Prostate gland (tissue), 2 donors: ENCODE measurements at regions not wholly inside any gene's neighbourhood (a gene's known extent, or its start where the extent isn't known, plus 50 kb on each side); places are given as distances from the start of the nearest gene placed in this dataset.

Experiments
- DNase-seq: peaks from one replicate; pipeline ENCODE4 v3.0.0-alpha.2; 2019; ENCODE audit warnings: low spot score
- H3K27ac ChIP-seq, 2 donors: fragments of 200-600 bp; sonication (generic); 2 replicates each; pipeline ENCODE4 v1.5.1; 2017 to 2019
- H3K27me3 ChIP-seq: fragments of 200-600 bp; sonication (generic); replicated peaks from 2 replicates; pipeline ENCODE4 v1.5.1; 2019; ENCODE audit not compliant: insufficient read depth
- H3K36me3 ChIP-seq, 2 donors: fragments of 200-600 bp; sonication (generic); 1 replicate in 1 of 2; 2 replicates in 1 of 2; pipeline versions ENCODE4 v1.5.1 to v1.8.1; 2017 to 2019
- H3K4me1 ChIP-seq: fragments of 200-600 bp; sonication (generic); replicated peaks from 2 replicates; pipeline ENCODE4 v1.5.1; 2019
- H3K4me3 ChIP-seq, 2 donors: fragments of 200-600 bp; sonication (generic); 2 replicates each; pipeline ENCODE4 v1.5.1; 2017 to 2019
- H3K9me3 ChIP-seq: fragments of 200-600 bp; sonication (generic); 2 replicates; pipeline ENCODE4 v1.5.1; 2017
- POLR2A ChIP-seq: fragments of 450-650 bp; IDR thresholded peaks from one replicate; pipeline ENCODE4 v1.6.1; 2016; ENCODE audit warnings: antibody characterized with exemption, mild to moderate bottlenecking
- POLR2AphosphoS5 ChIP-seq: sonication (generic); formaldehyde crosslinking; IDR thresholded peaks from one replicate; pipeline ENCODE4 v1.6.1; 2017; ENCODE audit warnings: antibody characterized with exemption
- whole genome bisulfite sequencing: methylation state at CpG from one replicate; pipeline ENCODE4 v1.1.5; 2018; 5-methylcytosine and 5-hydroxymethylcytosine counted together
- intact Hi-C: fragments of 100-400 bp; cut with DNase I; formaldehyde crosslinking; loops from one replicate; pipeline ENCODE4 v1.14.2; 2022
- TF ChIP-seq, protein P1 (sequence below), 4 experiments: fragments of 200-600 bp in 2 of 4; fragments of 450-650 bp in 2 of 4; sonication (generic) in 2 of 4; IDR thresholded peaks; 1 replicate in 3 of 4; 2 replicates in 1 of 4; pipeline ENCODE4 v1.5.1; 2016 to 2019; ENCODE audit warnings: antibody characterized with exemption in 4 of 4, mild to moderate bottlenecking in 2 of 4, moderate library complexity in 2 of 4

DNA sequence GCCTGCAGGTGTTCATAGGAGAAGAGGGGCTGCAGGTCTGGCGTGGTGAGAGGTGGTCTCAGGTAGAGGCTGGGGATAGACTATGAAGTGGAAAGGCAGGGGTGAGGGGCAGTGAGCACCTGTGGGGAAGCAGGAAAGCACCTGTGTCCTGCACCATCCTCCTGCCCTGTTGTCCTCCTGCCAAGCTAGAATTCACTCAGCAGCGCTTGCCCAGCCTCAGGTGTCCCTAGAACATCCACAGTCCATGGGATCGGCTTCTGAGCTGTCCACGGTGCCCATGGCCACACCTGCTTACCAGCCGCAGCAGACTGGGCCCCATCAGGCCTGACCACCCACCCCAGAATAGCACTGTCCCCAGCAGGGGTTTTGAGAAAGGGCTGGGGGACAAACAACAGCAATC lies 456.2 kb upstream of the SULF2 start:
- intact Hi-C loops = no loop called here
- no peaks in the 10 kb centered on the region for H3K4me1 ChIP-seq
- DNase-seq = no peak
- WGBS = 85% methylated on average over 5 of the region's 5 CpGs
- TF ChIP-seq, protein P1, sequence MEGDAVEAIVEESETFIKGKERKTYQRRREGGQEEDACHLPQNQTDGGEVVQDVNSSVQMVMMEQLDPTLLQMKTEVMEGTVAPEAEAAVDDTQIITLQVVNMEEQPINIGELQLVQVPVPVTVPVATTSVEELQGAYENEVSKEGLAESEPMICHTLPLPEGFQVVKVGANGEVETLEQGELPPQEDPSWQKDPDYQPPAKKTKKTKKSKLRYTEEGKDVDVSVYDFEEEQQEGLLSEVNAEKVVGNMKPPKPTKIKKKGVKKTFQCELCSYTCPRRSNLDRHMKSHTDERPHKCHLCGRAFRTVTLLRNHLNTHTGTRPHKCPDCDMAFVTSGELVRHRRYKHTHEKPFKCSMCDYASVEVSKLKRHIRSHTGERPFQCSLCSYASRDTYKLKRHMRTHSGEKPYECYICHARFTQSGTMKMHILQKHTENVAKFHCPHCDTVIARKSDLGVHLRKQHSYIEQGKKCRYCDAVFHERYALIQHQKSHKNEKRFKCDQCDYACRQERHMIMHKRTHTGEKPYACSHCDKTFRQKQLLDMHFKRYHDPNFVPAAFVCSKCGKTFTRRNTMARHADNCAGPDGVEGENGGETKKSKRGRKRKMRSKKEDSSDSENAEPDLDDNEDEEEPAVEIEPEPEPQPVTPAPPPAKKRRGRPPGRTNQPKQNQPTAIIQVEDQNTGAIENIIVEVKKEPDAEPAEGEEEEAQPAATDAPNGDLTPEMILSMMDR (IDR thresholded peaks at IDR 0.05) = no peak
- TF ChIP-seq POLR2AphosphoS5 = no peak
- no peak for TF ChIP-seq POLR2A
- no peak overlapping the region for H3K27ac ChIP-seq
- no peaks in the 10 kb centered on the region for H3K36me3 ChIP-seq
- H3K4me3 ChIP-seq = no peak overlapping the region
- H3K9me3 ChIP-seq = no peaks in the 10 kb centered on the region
- H3K27me3 ChIP-seq = no peaks in the 10 kb centered on the region

GRCh38 chr20:48238781-48239180 lies 453.5 kb upstream of the SULF2 start:
- H3K27ac ChIP-seq = no peak overlapping the region
- H3K9me3 ChIP-seq = no peaks in the 10 kb centered on the region
- intact Hi-C loops = no loop called here
- WGBS = 54% methylated on average over 4 of the region's 4 CpGs
- no peaks in the 10 kb centered on the region for H3K27me3 ChIP-seq
- no peaks in the 10 kb centered on the region for H3K36me3 ChIP-seq
- TF ChIP-seq POLR2AphosphoS5 = no peak
- TF ChIP-seq, protein P1 (IDR thresholded peaks at IDR 0.05) = no peak
- TF ChIP-seq POLR2A = no peak
- no peak for DNase-seq
- H3K4me3 ChIP-seq = no peak overlapping the region
- no peaks in the 10 kb centered on the region for H3K4me1 ChIP-seq

GRCh38 chr20:48238326-48238725 lies 453.0 kb upstream of the SULF2 start:
- intact Hi-C loops = no loop called here
- no peak for TF ChIP-seq POLR2AphosphoS5
- no peak for TF ChIP-seq POLR2A
- TF ChIP-seq, protein P1 (IDR thresholded peaks at IDR 0.05) = no peak
- no peak for DNase-seq
- Histone ChIP-seq H3K4me3 (no peak overlapping the region), H3K27me3 (no peaks in the 10 kb centered on the region), H3K4me1 (no peaks in the 10 kb centered on the region), H3K9me3 (no peaks in the 10 kb centered on the region), H3K36me3 (no peaks in the 10 kb centered on the region), H3K27ac (no peak overlapping the region)
- 77% methylated on average over 4 of the region's 4 CpGs for WGBS

- no peak overlapping the region for H3K4me3 ChIP-seq
- DNase-seq = no peak
- H3K27ac ChIP-seq = no peak overlapping the region
- no peaks in the 10 kb centered on the region for H3K27me3 ChIP-seq
- no peaks in the 10 kb centered on the region for H3K4me1 ChIP-seq
- no peaks in the 10 kb centered on the region for H3K9me3 ChIP-seq
- intact Hi-C loops = no loop called here
- no peaks in the 10 kb centered on the region for H3K36me3 ChIP-seq
- WGBS = 48% methylated on average over 10 of the region's 10 CpGs
- TF ChIP-seq POLR2A = no peak
- no peak for TF ChIP-seq POLR2AphosphoS5
- TF ChIP-seq, protein P1 (IDR thresholded peaks at IDR 0.05) = no peak
Measured at GRCh38 chr20:48236000-48236970, 451.0 kb upstream of the SULF2 start.

GRCh38 chr20:48234951-48235350 lies 449.7 kb upstream of the SULF2 start:
- Histone ChIP-seq H3K4me1 (no peaks in the 10 kb centered on the region), H3K27ac (no peak overlapping the region), H3K27me3 (no peaks in the 10 kb centered on the region), H3K9me3 (no peaks in the 10 kb centered on the region), H3K4me3 (no peak overlapping the region), H3K36me3 (no peaks in the 10 kb centered on the region)
- WGBS = 91% methylated on average over 6 of the region's 6 CpGs
- no peak for DNase-seq
- no peak for TF ChIP-seq POLR2AphosphoS5
- TF ChIP-seq, protein P1 (IDR thresholded peaks at IDR 0.05) = no peak
- intact Hi-C loops = no loop called here
